ENCODE measurements at regions not wholly inside any gene's neighbourhood (a gene's known extent, or its start where the extent isn't known, plus 50 kb on each side); places are given as distances from the start of the nearest gene placed in this dataset.

- TF ChIP-seq CTCF (IDR thresholded peaks at IDR 0.05) (no peak), POLR2A (IDR thresholded peaks at IDR 0.05) (no peak), POLR2AphosphoS5 (IDR thresholded peaks at IDR 0.05) (no peak)
Observed at GRCh38 chr6:91149956-91150705, 563.3 kb upstream of the MAP3K7 start.

All from breast epithelium (tissue), 3 donors.